Transverse colon (tissue), 4 donors: ENCODE measurements at regions not wholly inside any gene's neighbourhood (a gene's known extent, or its start where the extent isn't known, plus 50 kb on each side); places are given as distances from the start of the nearest gene placed in this dataset.

Experiments
- DNase-seq: peaks from one replicate; pipeline ENCODE4 v3.0.0-alpha.2; 2019
- H3K27ac ChIP-seq, 4 donors: fragments of 200-600 bp; sonication (generic); 2 replicates each; pipeline ENCODE4 v1.5.1; 2016 to 2018; ENCODE audit warnings: inconsistent platforms in 4 of 4
- H3K27me3 ChIP-seq: fragments of 200-600 bp; sonication (generic); 2 replicates; pipeline ENCODE4 v1.5.1; 2017; ENCODE audit warnings: inconsistent platforms
- H3K36me3 ChIP-seq, 4 donors: fragments of 200-600 bp; sonication (generic); 2 replicates each; pipeline ENCODE4 v1.5.1; 2017 to 2019; ENCODE audit warnings: inconsistent platforms in 4 of 4
- H3K4me1 ChIP-seq, 4 donors: fragments of 200-600 bp; sonication (generic); 2 replicates each; pipeline ENCODE4 v1.5.1; 2017 to 2020; ENCODE audit warnings: inconsistent platforms in 4 of 4
- H3K4me3 ChIP-seq, 4 donors: fragments of 200-600 bp; sonication (generic); 1 replicate in 1 of 4; 2 replicates in 3 of 4; pipeline versions ENCODE4 v1.5.1 to v1.6.1; 2017 to 2019; ENCODE audit warnings: inconsistent platforms in 4 of 4
- H3K9me3 ChIP-seq, 2 donors: fragments of 200-600 bp; sonication (generic); 2 replicates each; pipeline ENCODE4 v1.5.1; 2017 to 2019; ENCODE audit warnings: inconsistent platforms in 2 of 2
- EP300 ChIP-seq: sonication (generic); formaldehyde crosslinking; IDR thresholded peaks from one replicate; pipeline ENCODE4 v1.6.1; 2017; ENCODE audit warnings: antibody characterized with exemption, low read depth
- POLR2A ChIP-seq: fragments of 450-650 bp; IDR thresholded peaks from one replicate; pipeline ENCODE4 v1.6.1; 2016; ENCODE audit warnings: antibody characterized with exemption, mild to moderate bottlenecking, moderate library complexity
- POLR2AphosphoS5 ChIP-seq, 3 donors: sonication (generic); formaldehyde crosslinking; IDR thresholded peaks; one replicate each; pipeline ENCODE4 v1.6.1; 2016; ENCODE audit warnings: antibody characterized with exemption in 3 of 3
- WGBS, 2 donors: methylation state at CpG; one replicate each; pipeline ENCODE4 v1.1.5; 2018; ENCODE audit warnings: low coverage in 1 of 2; 5-methylcytosine and 5-hydroxymethylcytosine counted together
- in situ Hi-C, 4 donors: fragments of 200-750 bp; cut with MboI; loops; one replicate each; pipeline versions ENCODE4 v1.15.0 to v1.15.1; 2017; ENCODE audit warnings: low sequenced_read_pairs in 3 of 4, low pct_ligation_motif_present in 1 of 4, low pct_unique_long_range_greater_than_20kb in 1 of 4
- intact Hi-C: fragments of 100-400 bp; cut with DNase I; formaldehyde crosslinking; loops from one replicate; pipeline ENCODE4 v1.15.1; 2023; ENCODE audit warnings: low total_unique reads
- TF ChIP-seq, protein P1 (sequence below), 5 experiments: fragments of 200-600 bp in 3 of 5; fragments of 450-650 bp in 2 of 5; sonication (generic) in 3 of 5; IDR thresholded peaks; 1 replicate in 2 of 5; 2 replicates in 3 of 5; pipeline ENCODE4 v1.5.1; 2016 to 2017; ENCODE audit warnings: antibody characterized with exemption in 5 of 5, inconsistent platforms in 3 of 5, mild to moderate bottlenecking in 2 of 5, moderate library complexity in 1 of 5

DNA sequence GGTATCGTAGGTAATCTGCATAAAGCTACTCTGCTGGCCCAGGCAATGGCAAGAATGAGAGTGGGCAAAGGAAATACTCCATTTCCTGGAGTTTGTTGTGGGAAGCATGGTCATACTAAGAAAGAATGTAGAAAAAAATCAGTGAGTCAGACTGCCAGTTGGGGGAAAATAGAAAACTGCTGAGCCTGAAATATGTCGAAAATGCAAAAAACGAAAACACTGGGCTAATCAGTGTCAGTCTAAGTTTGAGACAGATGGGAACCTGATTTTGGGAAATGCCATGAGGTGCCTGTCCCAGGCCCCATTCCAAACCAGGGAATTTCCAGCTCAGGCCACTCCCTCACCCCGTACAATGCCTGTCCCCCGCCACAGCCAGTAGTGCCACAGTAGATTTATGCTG is 150.0 kb downstream of the ZNF33B start:
- TF ChIP-seq POLR2A (no peak), POLR2AphosphoS5 (IDR thresholded peaks at IDR 0.05) (no peak), EP300 (no peak)
- TF ChIP-seq, protein P1, sequence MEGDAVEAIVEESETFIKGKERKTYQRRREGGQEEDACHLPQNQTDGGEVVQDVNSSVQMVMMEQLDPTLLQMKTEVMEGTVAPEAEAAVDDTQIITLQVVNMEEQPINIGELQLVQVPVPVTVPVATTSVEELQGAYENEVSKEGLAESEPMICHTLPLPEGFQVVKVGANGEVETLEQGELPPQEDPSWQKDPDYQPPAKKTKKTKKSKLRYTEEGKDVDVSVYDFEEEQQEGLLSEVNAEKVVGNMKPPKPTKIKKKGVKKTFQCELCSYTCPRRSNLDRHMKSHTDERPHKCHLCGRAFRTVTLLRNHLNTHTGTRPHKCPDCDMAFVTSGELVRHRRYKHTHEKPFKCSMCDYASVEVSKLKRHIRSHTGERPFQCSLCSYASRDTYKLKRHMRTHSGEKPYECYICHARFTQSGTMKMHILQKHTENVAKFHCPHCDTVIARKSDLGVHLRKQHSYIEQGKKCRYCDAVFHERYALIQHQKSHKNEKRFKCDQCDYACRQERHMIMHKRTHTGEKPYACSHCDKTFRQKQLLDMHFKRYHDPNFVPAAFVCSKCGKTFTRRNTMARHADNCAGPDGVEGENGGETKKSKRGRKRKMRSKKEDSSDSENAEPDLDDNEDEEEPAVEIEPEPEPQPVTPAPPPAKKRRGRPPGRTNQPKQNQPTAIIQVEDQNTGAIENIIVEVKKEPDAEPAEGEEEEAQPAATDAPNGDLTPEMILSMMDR (IDR thresholded peaks at IDR 0.05): no peak
- Histone ChIP-seq H3K27ac (no peak overlapping the region), H3K36me3 (no peaks in the 10 kb centered on the region), H3K9me3 (no peaks in the 10 kb centered on the region), H3K27me3 (no peaks in the 10 kb centered on the region), H3K4me3 (no peak overlapping the region), H3K4me1 (no peaks in the 10 kb centered on the region)
- no peak for DNase-seq
- WGBS, 2 donors: 52 to 76% methylated on average over 3 to 5 of the region's 5 CpGs
- intact Hi-C loops (no loop called here), in situ Hi-C loops (no loop called here)

GRCh38 chr10:42482411-42482810 is 156.0 kb downstream of the ZNF33B start:
- WGBS, 2 donors: 81% methylated on average over 1 of the region's 1 CpG; no CpG with 5 or more reads in 1 of the 2 donors
- TF ChIP-seq POLR2AphosphoS5 (IDR thresholded peaks at IDR 0.05) (no peak), POLR2A (no peak), EP300 (no peak)
- TF ChIP-seq, protein P1 (IDR thresholded peaks at IDR 0.05): no peak
- intact Hi-C loops (no loop called here), in situ Hi-C loops (no loop called here)
- Histone ChIP-seq H3K4me3 (no peak overlapping the region), H3K9me3 (no peaks in the 10 kb centered on the region), H3K4me1 (no peaks in the 10 kb centered on the region), H3K36me3 (no peaks in the 10 kb centered on the region), H3K27me3 (no peaks in the 10 kb centered on the region), H3K27ac (no peak overlapping the region)
- DNase-seq: no peak

- no peak overlapping the region for H3K4me3 ChIP-seq
- H3K27ac ChIP-seq: no peak overlapping the region
- TF ChIP-seq POLR2AphosphoS5 (IDR thresholded peaks at IDR 0.05) (no peak), EP300 (no peak), POLR2A (no peak)
- TF ChIP-seq, protein P1 (IDR thresholded peaks at IDR 0.05): no peak
- DNase-seq: no peak
- no peaks in the 10 kb centered on the region for H3K36me3 ChIP-seq
- in situ Hi-C loops: no loop called here
- H3K9me3 ChIP-seq: no peaks in the 10 kb centered on the region
- intact Hi-C loops: no loop called here
- H3K27me3 ChIP-seq: peaks cover 12% of the 10 kb centered on the region
- WGBS, 2 donors: 93 to 100% methylated on average over 1 of the region's 1 CpG
- no peaks in the 10 kb centered on the region for H3K4me1 ChIP-seq
These were observed 159.3 kb downstream of the ZNF33B start for GRCh38 chr10:42479057-42479456.

DNA sequence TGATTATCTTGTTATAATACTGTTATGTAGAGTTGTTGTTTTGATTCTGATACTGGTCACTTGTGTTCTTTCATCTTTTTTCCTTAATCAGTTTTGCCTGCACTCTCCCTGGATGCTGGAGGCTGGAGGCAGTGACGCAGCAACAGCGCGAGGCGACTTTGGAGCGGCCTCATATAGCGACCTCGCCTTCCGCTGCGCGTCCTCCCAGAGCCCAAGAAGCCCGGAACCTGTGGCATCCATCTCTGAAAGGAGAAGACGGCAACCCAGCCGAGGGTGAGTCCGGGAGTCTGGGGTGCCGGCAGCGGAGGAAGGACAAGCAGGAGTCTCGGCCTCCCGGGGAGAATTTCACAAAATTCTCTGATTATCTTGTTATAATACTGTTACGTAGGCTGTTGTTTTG is 161.2 kb downstream of the ZNF33B start:
- 90 to 93% methylated on average over 14 to 19 of the region's 19 CpGs for WGBS, 2 donors
- Histone ChIP-seq H3K36me3 (no peaks in the 10 kb centered on the region), H3K9me3 (no peaks in the 10 kb centered on the region), H3K27me3 (peaks cover 12% of the 10 kb centered on the region), H3K27ac (no peak overlapping the region), H3K4me1 (no peaks in the 10 kb centered on the region), H3K4me3 (no peak overlapping the region)
- TF ChIP-seq, protein P1 (IDR thresholded peaks at IDR 0.05): no peak
- TF ChIP-seq EP300 (no peak), POLR2AphosphoS5 (IDR thresholded peaks at IDR 0.05) (no peak), POLR2A (no peak)
- intact Hi-C loops: no loop called here
- no peak for DNase-seq
- in situ Hi-C loops: no loop called here
